Thyroid gland (tissue), 4 donors: ENCODE measurements at regions not wholly inside any gene's neighbourhood (a gene's known extent, or its start where the extent isn't known, plus 50 kb on each side); places are given as distances from the start of the nearest gene placed in this dataset.
A peak's percentile ranks its signal among the peaks of the same experiment; 100 is the strongest.
"Not testable (repeated sequence)": the region's sequence is repeated elsewhere in the genome, so short reads cannot be mapped to it uniquely, and the experiment has no call there.

Source experiments
- DNase-seq, 2 donors: peaks; one replicate each; pipeline ENCODE4 v3.0.0-alpha.2; 2019
- H3K27ac ChIP-seq, 3 donors: fragments of 200-600 bp; sonication (generic); 1 replicate in 2 of 3; 2 replicates in 1 of 3; pipeline ENCODE4 v1.5.1; 2016 to 2019; ENCODE audit warnings: mild to moderate bottlenecking in 1 of 3, moderate library complexity in 1 of 3
- H3K27me3 ChIP-seq: fragments of 200-600 bp; sonication (generic); one replicate; pipeline ENCODE4 v1.5.1; 2019
- H3K36me3 ChIP-seq, 2 donors: fragments of 200-600 bp; sonication (generic); one replicate each; pipeline ENCODE4 v1.5.1; 2016 to 2019
- H3K4me1 ChIP-seq, 2 donors: fragments of 200-600 bp; sonication (generic); one replicate each; pipeline ENCODE4 v1.5.1; 2017 to 2019
- H3K4me3 ChIP-seq, 3 donors: fragments of 200-600 bp; sonication (generic); replicated peaks in 1 of 3; 1 replicate in 2 of 3; 2 replicates in 1 of 3; pipeline ENCODE4 v1.5.1; 2016; ENCODE audit warnings: mild to moderate bottlenecking in 1 of 3
- H3K9me3 ChIP-seq: fragments of 200-600 bp; sonication (generic); one replicate; pipeline ENCODE4 v1.5.1; 2017
- POLR2A ChIP-seq, 2 donors: fragments of 450-650 bp; IDR thresholded peaks; one replicate each; pipeline ENCODE4 v1.6.1; 2017; ENCODE audit warnings: antibody characterized with exemption in 2 of 2, mild to moderate bottlenecking in 2 of 2, moderate library complexity in 1 of 2
- WGBS, 2 donors: methylation state at CpG; one replicate each; pipeline ENCODE4 v1.1.5; 2017; 5-methylcytosine and 5-hydroxymethylcytosine counted together
- intact Hi-C: fragments of 100-400 bp; cut with DNase I; formaldehyde crosslinking; loops from one replicate; pipeline ENCODE4 v1.15.1; 2023
- TF ChIP-seq, protein P1 (sequence below), 6 experiments: fragments of 200-600 bp in 3 of 6; fragments of 450-650 bp in 3 of 6; sonication (generic) in 3 of 6; IDR thresholded peaks; one replicate each; pipeline ENCODE4 v1.5.1; 2016 to 2019; ENCODE audit warnings: antibody characterized with exemption in 6 of 6, mild to moderate bottlenecking in 2 of 6, inconsistent platforms in 1 of 6, moderate library complexity in 1 of 6

DNA sequence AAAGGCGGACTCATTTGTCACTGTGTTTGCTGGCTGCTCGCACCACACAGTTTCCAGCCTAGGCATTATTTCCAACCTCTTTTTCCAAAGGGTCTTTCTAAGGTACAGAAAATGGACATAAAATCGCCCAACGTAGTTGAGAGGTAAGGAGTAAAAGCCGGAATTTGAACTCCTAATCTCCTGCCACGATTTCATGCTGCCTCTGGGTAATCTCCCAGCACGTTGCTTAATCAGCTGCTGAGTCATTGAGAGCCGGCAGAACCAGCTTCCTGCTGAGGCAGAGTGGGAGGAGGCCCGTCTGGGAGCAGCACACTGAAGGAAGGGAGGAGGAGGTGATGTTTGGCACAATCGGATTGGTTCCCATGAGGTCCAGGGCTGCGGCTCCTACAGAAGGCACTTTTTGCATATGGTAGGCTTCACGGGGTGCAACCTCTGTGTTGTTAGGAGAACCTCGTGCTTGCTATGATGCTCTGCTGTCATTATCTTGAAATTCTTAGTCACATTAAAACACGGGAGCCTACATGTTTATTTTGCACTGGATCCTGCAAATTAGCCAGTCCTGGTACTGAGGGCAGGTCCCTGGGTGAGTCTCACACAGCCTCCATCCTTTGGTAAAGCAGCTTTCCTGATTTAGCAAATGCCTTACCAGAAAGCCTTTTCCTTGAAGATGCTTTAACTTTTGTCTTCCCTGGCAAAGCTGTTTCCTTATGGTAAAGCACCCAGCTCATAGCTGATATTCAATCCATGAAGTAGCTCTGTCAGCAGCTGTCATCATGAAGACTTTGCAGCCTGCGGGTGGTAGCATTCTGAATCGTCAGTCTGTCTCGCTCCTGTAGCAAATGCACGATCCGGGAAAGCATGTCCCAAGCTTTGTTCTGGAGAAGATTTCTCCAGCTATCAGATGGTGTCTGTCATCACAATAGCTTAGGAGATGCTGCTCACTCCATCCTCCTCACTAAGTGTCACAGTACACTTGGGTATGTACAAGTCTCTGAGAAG lies 191.6 kb upstream of the MSX2 start:
- H3K4me1 ChIP-seq, result no peaks in the 10 kb centered on the region
- no peaks in the 10 kb centered on the region for H3K27me3 ChIP-seq
- peak; percentile 51 to 57 for DNase-seq
- no peaks in the 10 kb centered on the region for H3K9me3 ChIP-seq
- 26 to 29% methylated on average over 19 of the region's 19 CpGs for WGBS, 2 donors
- TF ChIP-seq, protein P1, sequence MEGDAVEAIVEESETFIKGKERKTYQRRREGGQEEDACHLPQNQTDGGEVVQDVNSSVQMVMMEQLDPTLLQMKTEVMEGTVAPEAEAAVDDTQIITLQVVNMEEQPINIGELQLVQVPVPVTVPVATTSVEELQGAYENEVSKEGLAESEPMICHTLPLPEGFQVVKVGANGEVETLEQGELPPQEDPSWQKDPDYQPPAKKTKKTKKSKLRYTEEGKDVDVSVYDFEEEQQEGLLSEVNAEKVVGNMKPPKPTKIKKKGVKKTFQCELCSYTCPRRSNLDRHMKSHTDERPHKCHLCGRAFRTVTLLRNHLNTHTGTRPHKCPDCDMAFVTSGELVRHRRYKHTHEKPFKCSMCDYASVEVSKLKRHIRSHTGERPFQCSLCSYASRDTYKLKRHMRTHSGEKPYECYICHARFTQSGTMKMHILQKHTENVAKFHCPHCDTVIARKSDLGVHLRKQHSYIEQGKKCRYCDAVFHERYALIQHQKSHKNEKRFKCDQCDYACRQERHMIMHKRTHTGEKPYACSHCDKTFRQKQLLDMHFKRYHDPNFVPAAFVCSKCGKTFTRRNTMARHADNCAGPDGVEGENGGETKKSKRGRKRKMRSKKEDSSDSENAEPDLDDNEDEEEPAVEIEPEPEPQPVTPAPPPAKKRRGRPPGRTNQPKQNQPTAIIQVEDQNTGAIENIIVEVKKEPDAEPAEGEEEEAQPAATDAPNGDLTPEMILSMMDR (IDR thresholded peaks at IDR 0.05), result no peak
- no peak for TF ChIP-seq POLR2A (IDR thresholded peaks at IDR 0.05)
- H3K36me3 ChIP-seq, result no peaks in the 10 kb centered on the region
- H3K27ac ChIP-seq, result no peak overlapping the region
- no peak overlapping the region for H3K4me3 ChIP-seq
- intact Hi-C loops, result no loop called here

DNA sequence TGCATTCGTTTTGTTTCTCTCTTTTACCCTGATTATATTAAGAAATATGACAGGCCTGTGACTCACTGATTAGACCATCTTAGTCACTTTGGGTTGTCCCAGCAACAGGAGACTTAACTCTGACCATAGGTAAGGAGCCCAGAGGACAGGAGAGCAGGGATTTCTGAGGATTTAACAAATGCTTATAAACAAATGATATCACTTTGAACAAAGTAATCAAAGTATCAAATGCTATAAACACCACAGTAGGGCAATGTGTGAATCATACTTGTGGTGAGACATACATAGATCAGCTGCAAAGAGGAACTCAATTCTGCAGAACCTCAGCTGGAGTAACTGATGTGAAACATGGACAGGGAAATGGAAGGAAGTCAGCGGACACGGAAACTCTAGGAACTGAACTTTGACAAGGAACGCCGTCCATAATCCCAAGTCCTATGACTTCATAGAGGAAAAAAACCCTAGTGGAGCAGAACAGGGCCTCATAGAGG lies 190.6 kb upstream of the MSX2 start:
- Histone ChIP-seq H3K4me1 (no peaks in the 10 kb centered on the region), H3K36me3 (no peaks in the 10 kb centered on the region), H3K4me3 (no peak overlapping the region), H3K27ac (no peak overlapping the region), H3K27me3 (no peaks in the 10 kb centered on the region), H3K9me3 (no peaks in the 10 kb centered on the region)
- 74 to 80% methylated on average over 5 of the region's 5 CpGs for WGBS, 2 donors
- DNase-seq, result no peak
- intact Hi-C loops, result no loop called here
- no peak for TF ChIP-seq POLR2A (IDR thresholded peaks at IDR 0.05)
- TF ChIP-seq, protein P1 (IDR thresholded peaks at IDR 0.05), result no peak

DNA sequence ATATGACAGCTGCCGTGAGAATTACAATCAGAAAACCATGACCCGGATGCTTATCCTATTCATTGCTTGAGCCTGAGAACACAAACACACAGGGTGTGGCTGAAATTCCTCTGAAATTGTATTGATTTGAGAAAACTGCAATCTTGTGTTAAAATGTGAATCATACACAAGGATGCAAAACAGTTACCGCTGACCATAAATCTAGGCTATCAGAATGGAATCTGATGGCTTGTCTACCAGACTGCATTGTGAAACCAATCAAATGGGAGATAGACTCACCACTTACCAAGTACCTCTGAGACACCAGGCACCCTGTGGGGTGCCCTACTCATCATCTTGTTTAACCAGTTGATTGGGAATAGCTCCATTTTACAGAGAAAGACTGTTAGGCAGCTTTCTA lies 188.7 kb upstream of the MSX2 start:
- no peak for DNase-seq
- Histone ChIP-seq H3K4me1 (no peaks in the 10 kb centered on the region), H3K9me3 (no peaks in the 10 kb centered on the region), H3K4me3 (no peak overlapping the region), H3K36me3 (no peaks in the 10 kb centered on the region), H3K27me3 (no peaks in the 10 kb centered on the region), H3K27ac (no peak overlapping the region)
- intact Hi-C loops, result no loop called here
- WGBS, 2 donors, result 95 to 96% methylated on average over 3 of the region's 3 CpGs
- TF ChIP-seq POLR2A (IDR thresholded peaks at IDR 0.05), result no peak
- TF ChIP-seq, protein P1 (IDR thresholded peaks at IDR 0.05), result no peak

DNA sequence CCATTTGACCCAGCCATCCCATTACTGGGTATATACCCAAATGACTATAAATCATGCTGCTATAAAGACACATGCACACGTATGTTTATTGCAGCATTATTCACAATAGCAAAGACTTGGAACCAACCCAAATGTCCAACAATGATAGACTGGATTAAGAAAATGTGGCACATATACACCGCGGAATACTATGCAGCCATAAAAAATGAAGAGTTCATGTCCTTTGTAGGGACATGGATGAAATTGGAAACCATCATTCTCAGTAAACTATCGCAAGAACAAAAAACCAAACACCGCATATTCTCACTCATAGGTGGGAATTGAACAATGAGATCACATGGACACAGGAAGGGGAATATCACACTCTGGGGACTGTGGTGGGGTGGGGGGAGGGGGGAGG lies 184.6 kb upstream of the MSX2 start:
- DNase-seq, result not testable (repeated sequence)

DNA sequence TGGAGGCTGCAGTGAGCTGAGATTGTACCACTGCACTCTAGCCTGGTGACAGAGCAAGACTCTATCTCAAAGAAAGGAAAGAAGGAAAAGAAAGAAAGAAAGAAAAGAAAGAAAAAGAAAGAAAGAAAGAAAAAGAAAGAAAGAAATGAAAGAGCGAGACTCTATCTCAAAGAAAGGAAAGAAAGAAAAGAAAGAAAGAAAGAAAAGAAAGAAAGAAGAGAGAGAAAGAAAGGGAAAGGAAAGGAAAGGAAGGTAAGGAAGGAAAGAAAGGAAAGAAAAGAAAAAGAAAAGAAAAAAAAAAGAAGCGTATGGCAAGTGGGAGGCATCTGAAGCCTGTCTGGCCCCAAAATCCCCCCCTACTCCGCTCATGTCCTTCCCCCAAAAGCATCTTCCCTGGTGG lies 182.3 kb upstream of the MSX2 start:
- DNase-seq, result no peak
- intact Hi-C loops, result no loop called here
- Histone ChIP-seq H3K27me3 (no peaks in the 10 kb centered on the region), H3K4me1 (no peaks in the 10 kb centered on the region), H3K4me3 (no peak overlapping the region), H3K36me3 (no peaks in the 10 kb centered on the region), H3K9me3 (no peaks in the 10 kb centered on the region), H3K27ac (no peak overlapping the region)
- 85 to 92% methylated on average over 3 of the region's 3 CpGs for whole genome bisulfite sequencing, 2 donors
- TF ChIP-seq POLR2A (IDR thresholded peaks at IDR 0.05), result no peak
- TF ChIP-seq, protein P1 (IDR thresholded peaks at IDR 0.05), result no peak

More for the DNA sequence above, 184.6 kb upstream of the MSX2 start:
- WGBS, 2 donors, result 80% methylated on average over 1 of the region's 5 CpGs; no CpG with 5 or more reads in 1 of the 2 donors
- H3K4me3 ChIP-seq, H3K36me3 ChIP-seq, intact Hi-C loops, H3K27ac ChIP-seq, H3K4me1 ChIP-seq, H3K9me3 ChIP-seq, H3K27me3 ChIP-seq: not testable (repeated sequence)
